Keratinocyte (primary cell): ENCODE measurements at regions not wholly inside any gene's neighbourhood (a gene's known extent, or its start where the extent isn't known, plus 50 kb on each side); places are given as distances from the start of the nearest gene placed in this dataset.
"Not testable (repeated sequence)": the region's sequence is repeated elsewhere in the genome, so short reads cannot be mapped to it uniquely, and the experiment has no call there.

Experiments
- DNase-seq: peaks from one replicate; pipeline ENCODE4 v3.0.0-alpha.2; 2011; ENCODE audit warnings: low read depth, missing footprints, low spot score
- FAIRE-seq: peaks from 2 replicates; lab custom pipeline; 2011; peaks lifted over from hg19 to GRCh38; lab: Jason Lieb, UNC
- H2AFZ ChIP-seq: 2 replicates; pipeline ENCODE4 v1.6.0; 2012; ENCODE audit warnings: low read length, control low read depth, inconsistent platforms; ENCODE audit not compliant: control insufficient read depth
- H3K27ac ChIP-seq: 2 replicates; pipeline ENCODE4 v1.5.1; 2011; ENCODE audit warnings: low read length; ENCODE audit not compliant: control insufficient read depth, insufficient read depth
- H3K27me3 ChIP-seq: 3 replicates; pipeline ENCODE4 v1.6.0; 2011; ENCODE audit warnings: low read length; ENCODE audit not compliant: control insufficient read depth, insufficient read depth; ENCODE audit errors: extremely low read depth
- H3K36me3 ChIP-seq, 2 experiments: 2 replicates in 1 of 2; 3 replicates in 1 of 2; pipeline ENCODE4 v1.5.1; 2011; ENCODE audit warnings: low read length in 2 of 2, mild to moderate bottlenecking in 1 of 2; ENCODE audit not compliant: control insufficient read depth in 2 of 2, insufficient read depth in 2 of 2; ENCODE audit errors: extremely low read depth in 1 of 2
- H3K4me1 ChIP-seq: 3 replicates; pipeline ENCODE4 v1.5.1; 2011; ENCODE audit warnings: low read length; ENCODE audit not compliant: control insufficient read depth, insufficient read depth; ENCODE audit errors: extremely low read depth
- H3K4me2 ChIP-seq: 3 replicates; pipeline ENCODE4 v1.6.0; 2011; ENCODE audit warnings: low read depth, low read length; ENCODE audit not compliant: control insufficient read depth, insufficient read depth; ENCODE audit errors: extremely low read depth
- H3K4me3 ChIP-seq, 3 experiments: fragments of 200-600 bp in 1 of 3; sonication (generic) in 1 of 3; 2 replicates in 2 of 3; 3 replicates in 1 of 3; pipeline ENCODE4 v1.5.1; 2011 to 2016; ENCODE audit warnings: low read length in 3 of 3, mild to moderate bottlenecking in 3 of 3, control low read depth in 2 of 3, inconsistent platforms in 1 of 3, low read depth in 1 of 3, mixed read lengths in 1 of 3, mixed run types in 1 of 3, moderate library complexity in 1 of 3; ENCODE audit not compliant: control insufficient read depth in 2 of 3, insufficient read depth in 2 of 3; ENCODE audit errors: extremely low read depth in 1 of 3
- H3K79me2 ChIP-seq: 2 replicates; pipeline ENCODE4 v1.6.0; 2012; ENCODE audit warnings: low read length; ENCODE audit not compliant: control insufficient read depth, insufficient read depth
- H3K9ac ChIP-seq: 3 replicates; pipeline ENCODE4 v1.6.0; 2011; ENCODE audit warnings: low read length; ENCODE audit not compliant: control insufficient read depth, insufficient read depth; ENCODE audit errors: extremely low read depth
- H3K9me1 ChIP-seq: 3 replicates; pipeline ENCODE4 v1.6.0; 2011; ENCODE audit warnings: low read length; ENCODE audit not compliant: control insufficient read depth, insufficient read depth; ENCODE audit errors: extremely low read depth
- H3K9me3 ChIP-seq: 2 replicates; pipeline ENCODE4 v1.5.1; 2012; ENCODE audit warnings: low read depth, low read length; ENCODE audit not compliant: control insufficient read depth
- H4K20me1 ChIP-seq: 3 replicates; pipeline ENCODE4 v1.6.0; 2011; ENCODE audit warnings: low read length; ENCODE audit not compliant: control insufficient read depth, insufficient read depth; ENCODE audit errors: extremely low read depth
- dilution Hi-C: fragments of 300-500 bp; cut with MboI; formaldehyde crosslinking; loops from one replicate; pipeline ENCODE4 v1.7.0; 2020; ENCODE audit warnings: low sequenced_read_pairs; ENCODE audit not compliant: extremely low pct_ligation_motif_present
- small RNA-seq, 3 experiments: library from RNA; depleted of rRNA; stranded (forward); fragments of <200 nt; gene quantifications; one replicate each; pipeline ENCODE3, GENCODE V24; 2012; ENCODE audit warnings: low read depth in 3 of 3, low replicate concordance in 1 of 3; ENCODE audit not compliant: insufficient read length in 3 of 3

DNA sequence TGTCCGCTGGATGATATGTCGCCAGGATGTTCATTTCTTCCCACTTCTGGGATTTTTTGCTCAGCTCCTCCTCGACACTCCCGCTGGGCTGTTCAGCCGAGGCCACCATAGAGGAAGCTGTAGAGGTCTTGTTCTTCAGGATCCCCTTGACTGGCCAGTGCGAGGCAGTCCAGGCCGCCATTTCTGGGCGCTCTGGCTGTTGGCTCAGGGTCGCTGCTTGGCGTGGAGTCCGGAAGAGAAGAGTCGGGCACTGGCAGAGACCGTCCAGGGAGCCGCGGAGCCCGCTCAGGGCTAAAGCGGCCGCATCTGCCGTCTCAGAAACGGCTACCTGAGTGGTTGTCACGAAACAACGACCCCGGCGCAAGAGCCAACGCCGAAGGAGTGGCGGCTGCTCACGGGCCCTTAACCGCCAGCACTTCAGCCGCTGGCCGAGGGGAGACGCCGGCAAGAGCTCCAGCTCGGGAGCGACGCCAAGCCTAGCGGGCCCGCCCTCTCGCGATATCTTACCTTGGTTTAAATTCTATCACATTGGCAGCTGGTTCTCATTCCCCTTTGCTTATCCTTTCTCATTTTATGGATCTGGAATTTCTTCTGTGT is 50.9 kb upstream of the RUBCNL start:
- H3K79me2 ChIP-seq, H3K9me3 ChIP-seq, dilution Hi-C loops, DNase-seq, H2AFZ ChIP-seq, H3K27me3 ChIP-seq, H3K36me3 ChIP-seq, H3K9ac ChIP-seq, H3K4me1 ChIP-seq, H3K4me2 ChIP-seq, H3K4me3 ChIP-seq, FAIRE-seq, H4K20me1 ChIP-seq, H3K9me1 ChIP-seq, H3K27ac ChIP-seq: not testable (repeated sequence)

Small RNA genes in the stretch of these regions (small RNA-seq; reads per million reads assigned to genes)
- 0 reads per million in 3 experiments for gene COX17P1
